MM.1S (cell line): ENCODE measurements at regions not wholly inside any gene's neighbourhood (a gene's known extent, or its start where the extent isn't known, plus 50 kb on each side); places are given as distances from the start of the nearest gene placed in this dataset.

ENCODE experiments used
- DNase-seq: peaks from one replicate; pipeline ENCODE4 v3.0.0-alpha.2; 2015
- H2AFZ ChIP-seq: fragments of 300-600 bp; sonication (generic); 2 replicates; pipeline ENCODE4 v1.6.0; 2016; ENCODE audit warnings: antibody characterized with exemption, low read length
- H3F3A ChIP-seq: fragments of 300-600 bp; sonication (generic); 2 replicates; pipeline ENCODE4 v1.6.1; 2016; ENCODE audit warnings: mild to moderate bottlenecking, antibody characterized with exemption, low read length, moderate library complexity, mixed read lengths; ENCODE audit not compliant: insufficient read depth
- H3K27ac ChIP-seq: fragments of 300-600 bp; sonication (generic); 2 replicates; pipeline ENCODE4 v1.5.1; 2016; ENCODE audit warnings: mild to moderate bottlenecking, low read length
- H3K27me3 ChIP-seq: fragments of 300-600 bp; sonication (generic); replicated peaks from 2 replicates; pipeline ENCODE4 v1.6.0; 2016; ENCODE audit warnings: low read length; ENCODE audit not compliant: insufficient read depth
- H3K36me3 ChIP-seq: fragments of 300-600 bp; sonication (generic); replicated peaks from 2 replicates; pipeline ENCODE4 v1.6.1; 2016; ENCODE audit warnings: mild to moderate bottlenecking, low read length, mixed read lengths; ENCODE audit not compliant: insufficient read depth
- H3K4me1 ChIP-seq: fragments of 300-600 bp; sonication (generic); 2 replicates; pipeline ENCODE4 v1.6.1; 2016; ENCODE audit warnings: low read length, mixed read lengths
- H3K4me2 ChIP-seq: fragments of 300-600 bp; sonication (generic); 2 replicates; pipeline ENCODE4 v1.6.0; 2016; ENCODE audit warnings: low read depth, low read length
- H3K4me3 ChIP-seq: fragments of 300-600 bp; sonication (generic); 2 replicates; pipeline ENCODE4 v1.5.1; 2016; ENCODE audit warnings: low read length, mixed read lengths
- H3K79me2 ChIP-seq: fragments of 300-600 bp; sonication (generic); 2 replicates; pipeline ENCODE4 v1.6.1; 2016; ENCODE audit warnings: mixed run types, low read length, mixed read lengths
- H3K9ac ChIP-seq: fragments of 300-600 bp; sonication (generic); 2 replicates; pipeline ENCODE4 v1.6.1; 2016; ENCODE audit warnings: low read length, mixed read lengths
- H3K9me2 ChIP-seq: fragments of 300-600 bp; sonication (generic); replicated peaks from 2 replicates; pipeline ENCODE4 v1.6.1; 2016; ENCODE audit warnings: mild to moderate bottlenecking, low read length, mixed read lengths; ENCODE audit not compliant: insufficient read depth
- H3K9me3 ChIP-seq: fragments of 300-600 bp; sonication (generic); replicated peaks from 2 replicates; pipeline ENCODE4 v1.6.1; 2016; ENCODE audit warnings: mild to moderate bottlenecking, low read length, mixed read lengths; ENCODE audit not compliant: insufficient read depth
- H4K20me1 ChIP-seq: fragments of 300-600 bp; sonication (generic); 2 replicates; pipeline ENCODE4 v1.6.1; 2016; ENCODE audit warnings: mild to moderate bottlenecking, low read length, moderate library complexity, mixed read lengths; ENCODE audit not compliant: insufficient read depth
- EZH2 ChIP-seq: fragments of 300-600 bp; sonication (generic); optimal IDR thresholded peaks from 2 replicates; pipeline ENCODE3; 2017; ENCODE audit warnings: low read depth, mild to moderate bottlenecking, antibody characterized with exemption, low read length, mixed read lengths
- EZH2phosphoT487 ChIP-seq: fragments of 300-600 bp; sonication (generic); IDR thresholded peaks from 2 replicates; pipeline ENCODE4 v1.6.1; 2018; ENCODE audit warnings: antibody characterized with exemption, low read length
- TF ChIP-seq, protein P1 (sequence below): fragments of 300-600 bp; sonication (generic); IDR thresholded peaks from 2 replicates; pipeline ENCODE4 v1.5.1; 2016; ENCODE audit warnings: antibody characterized with exemption, low read length, mixed read lengths

DNA sequence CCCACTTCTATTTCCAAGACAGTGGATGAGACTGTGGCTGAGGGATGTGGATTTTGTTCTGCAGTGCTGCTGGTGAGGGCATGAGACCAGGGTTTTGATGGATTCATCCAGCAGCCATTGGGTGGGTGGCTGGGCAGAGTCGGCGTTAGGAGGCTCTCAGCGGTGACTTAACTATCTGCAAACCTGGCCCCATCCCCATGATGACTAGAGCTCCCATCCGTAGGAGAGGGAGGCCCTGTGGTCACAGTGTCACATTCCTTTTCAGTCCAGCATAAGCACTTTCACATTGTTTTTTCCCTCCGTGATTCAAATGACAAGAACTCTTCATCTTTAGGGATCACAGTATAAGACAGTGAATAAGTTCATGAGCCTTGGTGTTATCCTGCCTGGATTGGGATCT lies 60.4 kb upstream of the SPRY4 start:
- H4K20me1 ChIP-seq = no peaks in the 10 kb centered on the region

DNA sequence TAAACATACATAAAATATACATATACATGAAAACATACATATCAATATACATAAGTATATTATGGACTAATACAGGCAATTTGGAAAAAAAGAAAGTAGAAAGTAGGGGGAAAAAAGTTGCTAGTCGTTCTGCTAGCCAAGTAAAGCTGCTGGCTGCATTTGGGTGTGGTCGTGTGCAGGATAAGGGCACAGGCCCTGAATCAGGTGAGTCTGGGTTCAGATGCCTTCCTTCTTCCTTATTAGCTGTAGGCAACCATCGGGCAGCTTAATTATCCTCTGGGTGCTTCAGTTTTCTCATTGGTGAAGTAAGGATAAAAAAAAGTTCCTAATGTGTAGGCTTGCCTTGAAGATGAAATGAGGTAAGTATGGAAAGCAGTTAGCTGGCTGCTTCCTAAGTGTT lies 59.2 kb upstream of the SPRY4 start:
- H3K4me1 ChIP-seq = no peaks in the 10 kb centered on the region
- H3K9ac ChIP-seq = no peak overlapping the region
- no peak overlapping the region for H3K4me3 ChIP-seq
- H3K27ac ChIP-seq = no peak overlapping the region
- no peak overlapping the region for H2AFZ ChIP-seq
- no peaks in the 10 kb centered on the region for H3K9me3 ChIP-seq
- H4K20me1 ChIP-seq = no peaks in the 10 kb centered on the region
- no peaks in the 10 kb centered on the region for H3K36me3 ChIP-seq
- no peaks in the 10 kb centered on the region for H3K9me2 ChIP-seq
- H3F3A ChIP-seq = no peaks in the 10 kb centered on the region
- H3K27me3 ChIP-seq = no peaks in the 10 kb centered on the region
- no peak for TF ChIP-seq EZH2phosphoT487
- no peak for TF ChIP-seq EZH2
- TF ChIP-seq, protein P1, sequence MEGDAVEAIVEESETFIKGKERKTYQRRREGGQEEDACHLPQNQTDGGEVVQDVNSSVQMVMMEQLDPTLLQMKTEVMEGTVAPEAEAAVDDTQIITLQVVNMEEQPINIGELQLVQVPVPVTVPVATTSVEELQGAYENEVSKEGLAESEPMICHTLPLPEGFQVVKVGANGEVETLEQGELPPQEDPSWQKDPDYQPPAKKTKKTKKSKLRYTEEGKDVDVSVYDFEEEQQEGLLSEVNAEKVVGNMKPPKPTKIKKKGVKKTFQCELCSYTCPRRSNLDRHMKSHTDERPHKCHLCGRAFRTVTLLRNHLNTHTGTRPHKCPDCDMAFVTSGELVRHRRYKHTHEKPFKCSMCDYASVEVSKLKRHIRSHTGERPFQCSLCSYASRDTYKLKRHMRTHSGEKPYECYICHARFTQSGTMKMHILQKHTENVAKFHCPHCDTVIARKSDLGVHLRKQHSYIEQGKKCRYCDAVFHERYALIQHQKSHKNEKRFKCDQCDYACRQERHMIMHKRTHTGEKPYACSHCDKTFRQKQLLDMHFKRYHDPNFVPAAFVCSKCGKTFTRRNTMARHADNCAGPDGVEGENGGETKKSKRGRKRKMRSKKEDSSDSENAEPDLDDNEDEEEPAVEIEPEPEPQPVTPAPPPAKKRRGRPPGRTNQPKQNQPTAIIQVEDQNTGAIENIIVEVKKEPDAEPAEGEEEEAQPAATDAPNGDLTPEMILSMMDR = no peak
- no peaks in the 10 kb centered on the region for H3K79me2 ChIP-seq
- H3K4me2 ChIP-seq = no peak overlapping the region
- DNase-seq = no peak

More for the DNA sequence above, 60.4 kb upstream of the SPRY4 start:
- no peaks in the 10 kb centered on the region for H3K4me1 ChIP-seq
- no peaks in the 10 kb centered on the region for H3F3A ChIP-seq
- no peak overlapping the region for H3K9ac ChIP-seq
- H3K27me3 ChIP-seq = no peaks in the 10 kb centered on the region
- TF ChIP-seq EZH2 (no peak), EZH2phosphoT487 (no peak)
- TF ChIP-seq, protein P1 = no peak
- no peak overlapping the region for H3K4me2 ChIP-seq
- no peaks in the 10 kb centered on the region for H3K9me3 ChIP-seq
- H2AFZ ChIP-seq = no peak overlapping the region
- DNase-seq = no peak
- H3K4me3 ChIP-seq = no peak overlapping the region
- no peaks in the 10 kb centered on the region for H3K9me2 ChIP-seq
- no peaks in the 10 kb centered on the region for H3K79me2 ChIP-seq
- no peaks in the 10 kb centered on the region for H3K36me3 ChIP-seq
- no peak overlapping the region for H3K27ac ChIP-seq

DNA sequence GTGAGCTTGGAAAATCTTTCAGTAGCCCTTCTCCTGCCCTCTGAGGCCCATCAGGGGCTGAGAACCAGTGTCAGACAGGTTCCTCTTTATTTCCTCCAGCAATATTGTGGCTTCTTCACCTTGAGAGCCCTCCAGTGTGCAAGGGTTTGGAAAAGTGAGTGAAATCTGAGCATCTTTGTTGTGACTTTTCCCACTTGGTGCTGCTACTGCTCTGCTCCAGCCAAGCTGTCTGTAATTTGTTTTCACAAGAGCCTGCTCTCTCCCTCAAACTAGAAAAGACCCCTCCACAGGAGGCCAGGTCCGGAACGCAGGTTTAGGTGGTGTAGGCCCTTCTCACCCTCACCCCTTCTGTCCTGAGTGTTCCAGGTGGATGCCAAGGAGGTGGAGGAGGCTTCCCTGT lies 57.4 kb upstream of the SPRY4 start:
- DNase-seq = no peak
- H3K4me2 ChIP-seq = no peak overlapping the region
- TF ChIP-seq EZH2 (no peak), EZH2phosphoT487 (no peak)
- TF ChIP-seq, protein P1 = no peak
- H3K27me3 ChIP-seq = no peaks in the 10 kb centered on the region
- H3K4me3 ChIP-seq = no peak overlapping the region
- H3K9ac ChIP-seq = no peak overlapping the region
- no peaks in the 10 kb centered on the region for H3K9me2 ChIP-seq
- H3K79me2 ChIP-seq = no peaks in the 10 kb centered on the region
- no peaks in the 10 kb centered on the region for H3K36me3 ChIP-seq
- no peaks in the 10 kb centered on the region for H3K4me1 ChIP-seq
- H4K20me1 ChIP-seq = no peaks in the 10 kb centered on the region
- no peaks in the 10 kb centered on the region for H3K9me3 ChIP-seq
- no peak overlapping the region for H2AFZ ChIP-seq
- no peak overlapping the region for H3K27ac ChIP-seq
- H3F3A ChIP-seq = no peaks in the 10 kb centered on the region
